ENCODE measurements at regions not wholly inside any gene's neighbourhood (a gene's known extent, or its start where the extent isn't known, plus 50 kb on each side); places are given as distances from the start of the nearest gene placed in this dataset.

- H3K27ac ChIP-seq (ENCODE audit: insufficient read length, low read depth, low read length), result no peak overlapping the region
- no peak overlapping the region for H3K4me2 ChIP-seq (ENCODE audit: insufficient read depth, insufficient read length, low read length)
- H4K8ac ChIP-seq (replicated peaks; ENCODE audit: insufficient read length, low read depth, low read length), result no peak overlapping the region
- Mint-ChIP-seq H3K9me3 (no peaks in the 10 kb centered on the region; a peak in 1 of 5 replicates), H3K4me1 (no peaks in the 10 kb centered on the region), H3K27ac (no peak overlapping the region), H3K27me3 (ENCODE audit: low read depth) (no peaks in the 10 kb centered on the region), H3K4me3 (no peak overlapping the region), H3K36me3 (ENCODE audit: insufficient read depth in 1 of 3, low read depth in 3 of 3) (no peaks in the 10 kb centered on the region)
- no peaks in the 10 kb centered on the region for H3K9me3 ChIP-seq (ENCODE audit: control insufficient read depth, low read depth, low read length)
- no peak overlapping the region for H3K4ac ChIP-seq (ENCODE audit: low read depth, low read length)
- H3K18ac ChIP-seq (ENCODE audit: insufficient read length, low read depth, low read length), result no peak overlapping the region
- H2BK120ac ChIP-seq (ENCODE audit: low read depth, low read length, poor library complexity, severe bottlenecking), result no peak overlapping the region
- H2BK5ac ChIP-seq (ENCODE audit: insufficient read length, low read length), result no peak overlapping the region
- WGBS (ENCODE audit: extremely low coverage, insufficient read length, low lambda C conversion rate), result no CpG with 5 or more reads among the region's 1 CpG
- H3K23me2 ChIP-seq (ENCODE audit: insufficient read length, low read depth, low read length, poor library complexity, severe bottlenecking), result no peaks in the 10 kb centered on the region
- H2AFZ ChIP-seq (ENCODE audit: low read length), result no peak overlapping the region
- no peak for TF ChIP-seq CTCF (conservative IDR thresholded peaks at IDR 0.05)
- no peak overlapping the region for H2BK15ac ChIP-seq (ENCODE audit: low read depth, low read length)
- no peak overlapping the region for H2AK5ac ChIP-seq (ENCODE audit: insufficient read length, low read length)
- no peak overlapping the region for H3T11ph ChIP-seq (ENCODE audit: low read length)
- H3K79me1 ChIP-seq (ENCODE audit: insufficient read depth, low read depth, low read length, poor library complexity, severe bottlenecking), result no peaks in the 10 kb centered on the region
- no peak overlapping the region for H3K23ac ChIP-seq (ENCODE audit: insufficient read length, low read depth, low read length)
- DNase-seq, result no peak
- H4K91ac ChIP-seq (ENCODE audit: insufficient read length, low read depth, low read length), result no peak overlapping the region
- H2BK12ac ChIP-seq (ENCODE audit: insufficient read length, low read depth, low read length), result no peak overlapping the region
- H3K56ac ChIP-seq (ENCODE audit: insufficient read length, low read depth, low read length), result no peak overlapping the region
- no peak overlapping the region for H3K9ac ChIP-seq (ENCODE audit: extremely low read depth, insufficient read length, low read length)
- no peak overlapping the region for H4K5ac ChIP-seq (ENCODE audit: insufficient read length, low read depth, low read length)
- H4K20me1 ChIP-seq (ENCODE audit: control insufficient read depth, insufficient read depth, insufficient read length), result no peaks in the 10 kb centered on the region
- H3K79me2 ChIP-seq (ENCODE audit: insufficient read depth, low read length), result no peaks in the 10 kb centered on the region; the same call in 1 of the 2 replicates
- no peaks in the 10 kb centered on the region; the same call in 1 of the 2 replicates for H3K4me1 ChIP-seq (ENCODE audit: insufficient read depth, low read length)
- H3K14ac ChIP-seq (ENCODE audit: insufficient read depth, low read length), result no peak overlapping the region
- H2BK20ac ChIP-seq (ENCODE audit: low read depth, low read length, poor library complexity, severe bottlenecking), result no peak overlapping the region
- no peaks in the 10 kb centered on the region for H3K27me3 ChIP-seq (ENCODE audit: insufficient read depth, low read length)
Observed at GRCh38 chr1:60413091-60413490, 339.5 kb upstream of the C1orf87 start.
